Liver (tissue), 8 donors: ENCODE measurements at regions not wholly inside any gene's neighbourhood (a gene's known extent, or its start where the extent isn't known, plus 50 kb on each side); places are given as distances from the start of the nearest gene placed in this dataset.

Source experiments
- DNase-seq: peaks from one replicate; pipeline ENCODE4 v3.0.0-alpha.2; 2017; ENCODE audit warnings: low spot score
- H3K27ac ChIP-seq, 2 donors: one replicate each; pipeline ENCODE4 v1.7.0; 2013; ENCODE audit warnings: inconsistent platforms in 2 of 2, low read length in 2 of 2, control low read depth in 1 of 2, low read depth in 1 of 2, mild to moderate bottlenecking in 1 of 2
- H3K27me3 ChIP-seq, 4 donors: one replicate each; pipeline versions ENCODE4 v1.6.1 to v1.7.0; 2013; ENCODE audit warnings: low read length in 3 of 4, inconsistent platforms in 1 of 4, mild to moderate bottlenecking in 1 of 4, moderate library complexity in 1 of 4; ENCODE audit not compliant: control insufficient read depth in 4 of 4, insufficient read depth in 4 of 4
- H3K36me3 ChIP-seq, 4 donors: one replicate each; pipeline versions ENCODE4 v1.6.1 to v1.7.0; 2013; ENCODE audit warnings: low read length in 3 of 4, mild to moderate bottlenecking in 3 of 4, low read depth in 1 of 4, moderate library complexity in 1 of 4; ENCODE audit not compliant: control insufficient read depth in 4 of 4, insufficient read depth in 3 of 4
- H3K4me1 ChIP-seq, 4 donors: one replicate each; pipeline versions ENCODE4 v1.6.1 to v1.7.0; 2013; ENCODE audit warnings: low read length in 3 of 4, mild to moderate bottlenecking in 3 of 4, moderate library complexity in 1 of 4; ENCODE audit not compliant: control insufficient read depth in 4 of 4, insufficient read depth in 4 of 4
- H3K4me3 ChIP-seq, 3 donors: one replicate each; pipeline versions ENCODE4 v1.6.1 to v1.7.0; 2013; ENCODE audit warnings: low read length in 3 of 3, control low read depth in 1 of 3, low read depth in 1 of 3, mild to moderate bottlenecking in 1 of 3
- H3K9ac ChIP-seq, 2 donors: one replicate each; pipeline ENCODE4 v1.7.0; 2013; ENCODE audit warnings: low read length in 2 of 2, mild to moderate bottlenecking in 2 of 2, moderate library complexity in 2 of 2, control low read depth in 1 of 2, low read depth in 1 of 2
- H3K9me3 ChIP-seq, 4 donors: one replicate each; pipeline versions ENCODE4 v1.6.1 to v1.7.0; 2013; ENCODE audit warnings: low read length in 3 of 4; ENCODE audit not compliant: control insufficient read depth in 4 of 4
- ATF3 ChIP-seq: IDR thresholded peaks from 2 replicates; pipeline ENCODE4 v1.6.1; 2016; ENCODE audit warnings: antibody characterized with exemption
- CTCF ChIP-seq: fragments of 150-350 bp; IDR thresholded peaks from 2 replicates; pipeline ENCODE4 v1.5.1; 2017; ENCODE audit warnings: improper control_type of control experiment, low read depth, low read length; ENCODE audit not compliant: missing input control
- EGR1 ChIP-seq, 2 donors: IDR thresholded peaks; 2 replicates each; pipeline ENCODE4 v1.6.1; 2016 to 2018; ENCODE audit warnings: antibody characterized with exemption in 2 of 2, low read depth in 2 of 2
- FOXA1 ChIP-seq: IDR thresholded peaks from 2 replicates; pipeline ENCODE4 v1.6.1; 2016; ENCODE audit warnings: antibody characterized with exemption
- FOXA2 ChIP-seq: IDR thresholded peaks from 2 replicates; pipeline ENCODE4 v1.6.1; 2016; ENCODE audit warnings: antibody characterized with exemption
- GABPA ChIP-seq, 2 donors: IDR thresholded peaks in 1 of 2; conservative IDR thresholded peaks in 1 of 2; 2 replicates each; pipeline ENCODE4 v1.6.1; 2016; ENCODE audit warnings: antibody characterized with exemption in 2 of 2, mild to moderate bottlenecking in 1 of 2, moderate library complexity in 1 of 2
- HNF4A ChIP-seq, 2 donors: conservative IDR thresholded peaks; 2 replicates each; pipeline ENCODE4 v1.6.1; 2016; ENCODE audit warnings: antibody characterized with exemption in 2 of 2, mild to moderate bottlenecking in 2 of 2
- JUND ChIP-seq, 2 donors: IDR thresholded peaks; 2 replicates each; pipeline ENCODE4 v1.6.1; 2016; ENCODE audit warnings: antibody characterized with exemption in 2 of 2
- MAX ChIP-seq: IDR thresholded peaks from 2 replicates; pipeline ENCODE4 v1.6.1; 2016; ENCODE audit warnings: antibody characterized with exemption
- NR2F2 ChIP-seq: IDR thresholded peaks from 2 replicates; pipeline ENCODE4 v1.6.1; 2016; ENCODE audit warnings: antibody characterized with exemption
- RAD21 ChIP-seq, 2 donors: IDR thresholded peaks; 2 replicates each; pipeline ENCODE4 v1.6.1; 2016; ENCODE audit warnings: antibody characterized with exemption in 2 of 2, mild to moderate bottlenecking in 2 of 2
- REST ChIP-seq: IDR thresholded peaks from 2 replicates; pipeline ENCODE4 v1.6.1; 2016; ENCODE audit warnings: antibody characterized with exemption, mild to moderate bottlenecking
- RXRA ChIP-seq, 2 donors: IDR thresholded peaks; 2 replicates each; pipeline ENCODE4 v1.6.1; 2017 to 2018; ENCODE audit warnings: antibody characterized with exemption in 2 of 2, mild to moderate bottlenecking in 1 of 2
- SP1 ChIP-seq: IDR thresholded peaks from 2 replicates; pipeline ENCODE4 v1.6.1; 2018; ENCODE audit warnings: antibody characterized with exemption, mild to moderate bottlenecking
- TAF1 ChIP-seq: conservative IDR thresholded peaks from 2 replicates; pipeline ENCODE4 v1.6.1; 2016; ENCODE audit warnings: antibody characterized with exemption, mild to moderate bottlenecking
- YY1 ChIP-seq: IDR thresholded peaks from 2 replicates; pipeline ENCODE4 v1.6.1; 2016; ENCODE audit warnings: antibody characterized with exemption, mild to moderate bottlenecking
- ZBTB33 ChIP-seq: IDR thresholded peaks from 2 replicates; pipeline ENCODE4 v1.6.1; 2016; ENCODE audit warnings: antibody characterized with exemption
- WGBS: extraction: QIAGEN DNeasy Blood & Tissue Kit; methylation state at CpG from one replicate; pipeline ENCODE4 v1.1.7; 2013; 5-methylcytosine and 5-hydroxymethylcytosine counted together
- donor health status: healthy.
- donor health status: healthy.
- donor health status: healthy.
- donor health status: healthy.
- donor health status: healthy.

GRCh38 chr2:237232166-237232565 is 146.5 kb downstream of the COPS8 start:
- H3K27me3 ChIP-seq: peaks cover 0 to 3% (median 0%) of the 10 kb centered on the region in 4 donors
- H3K27ac ChIP-seq: no peak overlapping the region
- no peak for TF ChIP-seq CTCF
- TF ChIP-seq SP1: no peak
- no peak for TF ChIP-seq GABPA (IDR thresholded peaks at IDR 0.05 in 1 of 2, conservative IDR thresholded peaks at IDR 0.05 in 1 of 2)
- TF ChIP-seq MAX: no peak
- TF ChIP-seq ZBTB33: no peak
- TF ChIP-seq RXRA (IDR thresholded peaks at IDR 0.05): no peak
- no peak for TF ChIP-seq TAF1
- no peak for TF ChIP-seq YY1
- no peak for TF ChIP-seq FOXA2
- TF ChIP-seq EGR1 (IDR thresholded peaks at IDR 0.05; ENCODE audit: low read depth in 2 of 2): no peak
- TF ChIP-seq FOXA1: no peak
- no peak for TF ChIP-seq REST
- no peak for TF ChIP-seq NR2F2
- no peak for TF ChIP-seq ATF3
- no peak for TF ChIP-seq JUND (IDR thresholded peaks at IDR 0.05)
- no peak for TF ChIP-seq HNF4A (conservative IDR thresholded peaks at IDR 0.05)
- H3K4me1 ChIP-seq: peaks cover 0 to 11% (median 5%) of the 10 kb centered on the region in 4 donors
- H3K4me3 ChIP-seq: no peak overlapping the region
- H3K9me3 ChIP-seq: no peaks in the 10 kb centered on the region
- no peak overlapping the region for H3K9ac ChIP-seq
- no peaks in the 10 kb centered on the region for H3K36me3 ChIP-seq
- DNase-seq: no peak

- H3K4me1 ChIP-seq: peaks cover 0 to 11% (median 5%) of the 10 kb centered on the region in 4 donors
- 94% methylated on average over 2 of the region's 2 CpGs for WGBS
- H3K9me3 ChIP-seq: no peaks in the 10 kb centered on the region
- H3K4me3 ChIP-seq: no peak overlapping the region
- no peaks in the 10 kb centered on the region for H3K27me3 ChIP-seq
- no peak for DNase-seq
- H3K36me3 ChIP-seq: no peaks in the 10 kb centered on the region
- H3K27ac ChIP-seq: no peak overlapping the region
- H3K9ac ChIP-seq: no peak overlapping the region
- no peak for TF ChIP-seq ATF3
- TF ChIP-seq SP1: no peak
- no peak for TF ChIP-seq ZBTB33
- no peak for TF ChIP-seq JUND (IDR thresholded peaks at IDR 0.05)
- no peak for TF ChIP-seq TAF1
- no peak for TF ChIP-seq REST
- TF ChIP-seq FOXA1: no peak
- TF ChIP-seq GABPA (IDR thresholded peaks at IDR 0.05 in 1 of 2, conservative IDR thresholded peaks at IDR 0.05 in 1 of 2): no peak
- TF ChIP-seq FOXA2: no peak
- TF ChIP-seq RAD21 (IDR thresholded peaks at IDR 0.05): no peak
- TF ChIP-seq RXRA (IDR thresholded peaks at IDR 0.05): no peak
- TF ChIP-seq MAX: no peak
Observed at GRCh38 chr2:237234268-237234667, 148.6 kb downstream of the COPS8 start.
